PC-3 (cell line): ENCODE measurements at regions not wholly inside any gene's neighbourhood (a gene's known extent, or its start where the extent isn't known, plus 50 kb on each side); places are given as distances from the start of the nearest gene placed in this dataset.

Source experiments
- ATAC-seq: fragments of 200-7000 bp; cut with Tn5 transposase; 2 replicates; pipeline ENCODE4 v1.9.1; 2020; ENCODE audit warnings: mild to moderate bottlenecking, moderate library complexity
- BruUV-seq: library from RNA; stranded (reverse); fragments of 400-500 nt; replicated peaks from 2 replicates; lab custom pipeline; 2021; lab: Mats Ljungman, UMichigan
- CTCF ChIA-PET: fragments of 300-600 bp; sonication (Branson Sonifier 250); formaldehyde crosslinking; loops from one replicate; lab custom pipeline; 2022; ENCODE audit warnings: antibody characterized with exemption; lab: Charles Lee
- POLR2A ChIA-PET: fragments of 300-600 bp; sonication (Branson Sonifier 250); formaldehyde crosslinking; loops from one replicate; lab custom pipeline; 2022; ENCODE audit warnings: antibody characterized with exemption; ENCODE audit not compliant: unreplicated experiment; lab: Charles Lee
- DNase-seq: peaks from one replicate; pipeline ENCODE4 v3.0.0-alpha.2; 2015
- H2AFZ ChIP-seq: fragments of 300-600 bp; sonication (generic); 2 replicates; pipeline ENCODE4 v1.6.0; 2016; ENCODE audit warnings: antibody characterized with exemption, low read length
- H3F3A ChIP-seq: fragments of 300-600 bp; sonication (generic); one replicate; pipeline ENCODE4 v1.6.0; 2017; ENCODE audit warnings: antibody characterized with exemption, low read length, control low read depth, mild to moderate bottlenecking; ENCODE audit not compliant: unreplicated experiment
- H3K27ac ChIP-seq: fragments of 300-600 bp; sonication (generic); 2 replicates; pipeline ENCODE4 v1.5.1; 2016; ENCODE audit warnings: mild to moderate bottlenecking, low read length
- H3K27me3 ChIP-seq: fragments of 300-600 bp; sonication (generic); 2 replicates; pipeline ENCODE4 v1.6.1; 2016; ENCODE audit warnings: low read length, mixed read lengths
- H3K36me3 ChIP-seq: fragments of 300-600 bp; sonication (generic); 2 replicates; pipeline ENCODE4 v1.6.1; 2016; ENCODE audit warnings: low read depth, mixed run types, low read length, mixed read lengths
- H3K4me1 ChIP-seq: fragments of 300-600 bp; sonication (generic); 2 replicates; pipeline ENCODE4 v1.5.1; 2016; ENCODE audit warnings: low read length; ENCODE audit not compliant: insufficient read depth
- H3K4me2 ChIP-seq: fragments of 300-600 bp; sonication (generic); 2 replicates; pipeline ENCODE4 v1.6.0; 2016; ENCODE audit warnings: low read length
- H3K4me3 ChIP-seq: fragments of 300-600 bp; sonication (generic); 2 replicates; pipeline ENCODE4 v1.5.1; 2016; ENCODE audit warnings: mild to moderate bottlenecking, low read length, mixed read lengths
- H3K79me2 ChIP-seq: fragments of 300-600 bp; sonication (generic); 2 replicates; pipeline ENCODE4 v1.6.1; 2017; ENCODE audit warnings: low read length, mixed read lengths
- H3K9ac ChIP-seq: fragments of 300-600 bp; sonication (generic); 2 replicates; pipeline ENCODE4 v1.6.0; 2016; ENCODE audit warnings: mild to moderate bottlenecking, low read length
- H3K9me2 ChIP-seq: fragments of 300-600 bp; sonication (generic); replicated peaks from 2 replicates; pipeline ENCODE4 v1.6.1; 2016; ENCODE audit warnings: mixed run types, low read length, mixed read lengths
- H3K9me3 ChIP-seq: fragments of 300-600 bp; sonication (generic); 2 replicates; pipeline ENCODE4 v1.6.1; 2016; ENCODE audit warnings: low read length, mixed read lengths
- H4K20me1 ChIP-seq: fragments of 300-600 bp; sonication (generic); 2 replicates; pipeline ENCODE4 v1.6.1; 2016; ENCODE audit warnings: low read length, mixed read lengths
- EZH2 ChIP-seq: fragments of 300-600 bp; sonication (generic); IDR thresholded peaks from one replicate; pipeline ENCODE4 v1.6.1; 2017; ENCODE audit warnings: antibody characterized with exemption, mild to moderate bottlenecking, low read length; ENCODE audit not compliant: unreplicated experiment
- EZH2phosphoT487 ChIP-seq: fragments of 300-600 bp; sonication (generic); IDR thresholded peaks from 2 replicates; pipeline ENCODE4 v1.6.1; 2018; ENCODE audit warnings: mild to moderate bottlenecking, antibody characterized with exemption, low read length, borderline replicate concordance
- intact Hi-C: fragments of 100-400 bp; cut with micrococcal nuclease; formaldehyde crosslinking; loops from 2 replicates; pipeline ENCODE4 v1.9.0; 2023
- TF ChIP-seq, protein P1 (sequence below): fragments of 300-600 bp; sonication (generic); conservative IDR thresholded peaks from 2 replicates; pipeline ENCODE4 v1.5.1; 2017; ENCODE audit warnings: antibody characterized with exemption, low read depth, mild to moderate bottlenecking, low read length

- H3K4me1 ChIP-seq: no peaks in the 10 kb centered on the region
- BruUV-seq: no TSS peak
- H3K4me3 ChIP-seq: no peak overlapping the region
- no peak overlapping the region for H3K9ac ChIP-seq
- ATAC-seq: no peak
- H3K9me3 ChIP-seq: no peaks in the 10 kb centered on the region
- intact Hi-C loops: no loop called here
- H3F3A ChIP-seq: no peaks in the 10 kb centered on the region
- CTCF ChIA-PET: no interaction called here
- no peak for DNase-seq
- no peaks in the 10 kb centered on the region for H3K79me2 ChIP-seq
- H3K4me2 ChIP-seq: no peak overlapping the region
- POLR2A ChIA-PET: no interaction called here
- H3K27me3 ChIP-seq: peaks cover 7% of the 10 kb centered on the region; the same call in 1 of the 2 replicates
- no peaks in the 10 kb centered on the region for H3K36me3 ChIP-seq
- TF ChIP-seq EZH2: no peak
- no peak for TF ChIP-seq EZH2phosphoT487
- TF ChIP-seq, protein P1, sequence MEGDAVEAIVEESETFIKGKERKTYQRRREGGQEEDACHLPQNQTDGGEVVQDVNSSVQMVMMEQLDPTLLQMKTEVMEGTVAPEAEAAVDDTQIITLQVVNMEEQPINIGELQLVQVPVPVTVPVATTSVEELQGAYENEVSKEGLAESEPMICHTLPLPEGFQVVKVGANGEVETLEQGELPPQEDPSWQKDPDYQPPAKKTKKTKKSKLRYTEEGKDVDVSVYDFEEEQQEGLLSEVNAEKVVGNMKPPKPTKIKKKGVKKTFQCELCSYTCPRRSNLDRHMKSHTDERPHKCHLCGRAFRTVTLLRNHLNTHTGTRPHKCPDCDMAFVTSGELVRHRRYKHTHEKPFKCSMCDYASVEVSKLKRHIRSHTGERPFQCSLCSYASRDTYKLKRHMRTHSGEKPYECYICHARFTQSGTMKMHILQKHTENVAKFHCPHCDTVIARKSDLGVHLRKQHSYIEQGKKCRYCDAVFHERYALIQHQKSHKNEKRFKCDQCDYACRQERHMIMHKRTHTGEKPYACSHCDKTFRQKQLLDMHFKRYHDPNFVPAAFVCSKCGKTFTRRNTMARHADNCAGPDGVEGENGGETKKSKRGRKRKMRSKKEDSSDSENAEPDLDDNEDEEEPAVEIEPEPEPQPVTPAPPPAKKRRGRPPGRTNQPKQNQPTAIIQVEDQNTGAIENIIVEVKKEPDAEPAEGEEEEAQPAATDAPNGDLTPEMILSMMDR: no peak
- H3K9me2 ChIP-seq: no peaks in the 10 kb centered on the region
- no peak overlapping the region for H2AFZ ChIP-seq
- no peaks in the 10 kb centered on the region for H4K20me1 ChIP-seq
- H3K27ac ChIP-seq: no peak overlapping the region
Observed at GRCh38 chr18:10188971-10189810, 265.2 kb upstream of the APCDD1 start.

DNA sequence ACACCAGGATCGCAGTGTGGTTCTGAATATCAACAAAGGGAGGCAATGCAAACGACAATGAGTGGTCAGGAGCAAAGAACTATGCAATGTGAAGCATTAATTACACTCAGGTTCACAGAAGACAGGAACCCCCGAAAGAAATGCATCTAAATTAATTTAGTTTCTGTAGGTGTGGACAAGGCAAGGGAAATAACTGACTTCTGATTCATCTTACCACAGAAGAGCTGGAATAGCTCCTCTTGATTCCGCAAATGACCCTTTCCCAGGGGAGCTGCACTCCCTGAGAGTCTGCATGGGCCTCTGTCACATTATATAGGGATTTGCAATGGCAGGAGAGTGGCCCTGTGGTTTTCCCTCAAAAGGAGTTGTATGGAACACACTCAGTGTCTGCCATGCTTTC lies 263.9 kb upstream of the APCDD1 start:
- CTCF ChIA-PET: no interaction called here

More for the DNA sequence above, 263.9 kb upstream of the APCDD1 start:
- peaks cover 7% of the 10 kb centered on the region; the same call in 1 of the 2 replicates for H3K27me3 ChIP-seq
- no peaks in the 10 kb centered on the region for H3K4me1 ChIP-seq
- H3F3A ChIP-seq: no peaks in the 10 kb centered on the region
- no peak overlapping the region for H3K4me3 ChIP-seq
- POLR2A ChIA-PET: no interaction called here
- H3K9me2 ChIP-seq: no peaks in the 10 kb centered on the region
- intact Hi-C loops: no loop called here
- no peak overlapping the region for H3K4me2 ChIP-seq
- H3K36me3 ChIP-seq: no peaks in the 10 kb centered on the region
- H3K9ac ChIP-seq: no peak overlapping the region
- H3K79me2 ChIP-seq: no peaks in the 10 kb centered on the region
- ATAC-seq: no peak
- TF ChIP-seq EZH2phosphoT487: no peak
- TF ChIP-seq EZH2: no peak
- TF ChIP-seq, protein P1: no peak
- H2AFZ ChIP-seq: no peak overlapping the region
- H3K9me3 ChIP-seq: no peaks in the 10 kb centered on the region
- DNase-seq: no peak
- no TSS peak for BruUV-seq
- no peak overlapping the region for H3K27ac ChIP-seq
- no peaks in the 10 kb centered on the region for H4K20me1 ChIP-seq
